Karpas-422 (cell line): ENCODE measurements at regions not wholly inside any gene's neighbourhood (a gene's known extent, or its start where the extent isn't known, plus 50 kb on each side); places are given as distances from the start of the nearest gene placed in this dataset.
A peak's percentile ranks its signal among the peaks of the same experiment; 100 is the strongest.
"Not testable (repeated sequence)": the region's sequence is repeated elsewhere in the genome, so short reads cannot be mapped to it uniquely, and the experiment has no call there.

ENCODE experiments used
- DNase-seq: peaks from one replicate; pipeline ENCODE4 v3.0.0-alpha.2; 2015
- H2AFZ ChIP-seq: fragments of 200-600 bp; sonication (generic); 2 replicates; pipeline ENCODE4 v1.6.1; 2014; ENCODE audit warnings: antibody characterized with exemption, low read length, mixed read lengths
- H3K27ac ChIP-seq: fragments of 200-600 bp; sonication (generic); 2 replicates; pipeline ENCODE4 v1.5.1; 2014; ENCODE audit warnings: mild to moderate bottlenecking, low read length, moderate library complexity
- H3K27me3 ChIP-seq: fragments of 200-600 bp; sonication (generic); 2 replicates; pipeline ENCODE4 v1.6.1; 2014; ENCODE audit warnings: low read length, mixed read lengths
- H3K36me3 ChIP-seq: fragments of 200-600 bp; sonication (generic); 2 replicates; pipeline ENCODE4 v1.6.1; 2014; ENCODE audit warnings: low read length, mixed read lengths; ENCODE audit not compliant: insufficient read depth
- H3K4me1 ChIP-seq: fragments of 200-600 bp; sonication (generic); 2 replicates; pipeline ENCODE4 v1.6.1; 2014; ENCODE audit warnings: mild to moderate bottlenecking, low read length, mixed read lengths
- H3K4me2 ChIP-seq: fragments of 200-600 bp; sonication (generic); 2 replicates; pipeline ENCODE4 v1.6.1; 2014; ENCODE audit warnings: low read length, low read depth, mild to moderate bottlenecking; ENCODE audit not compliant: poor library complexity, severe bottlenecking
- H3K4me3 ChIP-seq: fragments of 200-600 bp; sonication (generic); 2 replicates; pipeline ENCODE4 v1.5.1; 2014; ENCODE audit warnings: mild to moderate bottlenecking, antibody characterized with exemption, low read length, mixed read lengths
- H3K79me2 ChIP-seq: fragments of 200-600 bp; sonication (generic); 2 replicates; pipeline ENCODE4 v1.6.1; 2014; ENCODE audit warnings: mild to moderate bottlenecking, low read length, mixed read lengths
- H3K9ac ChIP-seq: fragments of 200-600 bp; sonication (generic); 2 replicates; pipeline ENCODE4 v1.6.0; 2014; ENCODE audit warnings: low read length
- H3K9me2 ChIP-seq: fragments of 200-600 bp; sonication (generic), shearing (Covaris generic); replicated peaks from 2 replicates; pipeline ENCODE4 v1.6.0; 2014; ENCODE audit warnings: mild to moderate bottlenecking, low read length, moderate library complexity; ENCODE audit not compliant: insufficient read depth
- H3K9me3 ChIP-seq: fragments of 300-700, 200-600 bp; sonication (generic); 2 replicates; pipeline ENCODE4 v1.6.1; 2014; ENCODE audit warnings: low read length, mixed read lengths
- H4K20me1 ChIP-seq: fragments of 200-600 bp; sonication (generic); 2 replicates; pipeline ENCODE4 v1.6.1; 2014; ENCODE audit warnings: mild to moderate bottlenecking, antibody characterized with exemption, low read length, low read depth; ENCODE audit not compliant: insufficient read depth

DNA sequence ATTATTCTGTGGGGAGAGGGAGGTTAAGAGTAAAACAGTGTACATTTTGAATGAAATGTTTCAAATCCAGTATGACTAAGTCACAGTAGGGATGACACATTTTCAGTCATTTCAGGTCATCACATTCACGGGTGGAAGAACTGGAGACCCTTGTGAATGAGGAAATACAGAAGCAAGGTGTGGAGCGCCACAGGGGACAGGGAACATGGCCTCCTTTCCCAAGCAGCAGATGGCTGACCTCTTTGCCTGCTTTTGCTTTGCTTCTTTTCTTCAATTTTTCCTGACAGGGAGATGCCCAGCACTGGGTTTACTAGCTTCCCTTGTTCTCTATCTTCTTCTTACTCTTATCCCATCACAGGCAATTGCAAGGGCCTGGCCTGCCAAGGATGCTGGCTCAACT is 278.9 kb upstream of the DLGAP1 start:
- H2AFZ ChIP-seq: no peak overlapping the region
- no peaks in the 10 kb centered on the region for H3K27me3 ChIP-seq
- H3K27ac ChIP-seq: no peak overlapping the region
- H3K9ac ChIP-seq: no peak overlapping the region
- no peak for DNase-seq
- H3K9me2 ChIP-seq: no peaks in the 10 kb centered on the region
- H3K4me3 ChIP-seq: no peak overlapping the region
- H3K79me2 ChIP-seq: no peaks in the 10 kb centered on the region
- H3K4me2 ChIP-seq: no peak overlapping the region
- no peaks in the 10 kb centered on the region for H3K9me3 ChIP-seq
- H3K4me1 ChIP-seq: peaks cover 12% of the 10 kb centered on the region
- H3K36me3 ChIP-seq: no peaks in the 10 kb centered on the region
- H4K20me1 ChIP-seq: no peaks in the 10 kb centered on the region

DNA sequence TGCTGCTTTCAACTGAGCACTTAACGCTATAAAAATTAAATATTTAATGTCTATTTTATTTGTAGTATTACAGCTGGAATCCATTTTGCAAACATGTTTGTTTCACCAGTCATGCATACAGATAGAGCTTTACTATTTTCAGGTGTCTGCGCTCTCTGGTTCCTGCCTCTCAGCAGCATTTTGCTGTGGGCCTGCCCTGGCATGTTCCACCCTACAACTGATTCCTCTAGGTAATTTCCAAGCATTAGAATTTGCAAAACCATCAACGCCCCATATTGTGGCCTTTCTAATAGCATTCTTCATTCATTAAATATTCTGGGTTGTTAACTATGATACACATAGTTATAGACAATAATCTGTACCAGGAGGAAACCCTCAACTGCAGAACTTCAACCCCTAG is 266.4 kb upstream of the DLGAP1 start:
- Histone ChIP-seq H3K27me3 (0 out of 2 replicates have a peak, but pooled peaks cover 1% of the 10 kb centered on the region), H3K4me1 (no peaks in the 10 kb centered on the region), H3K4me2 (no peak overlapping the region), H3K4me3 (no peak overlapping the region), H3K79me2 (no peaks in the 10 kb centered on the region), H4K20me1 (no peaks in the 10 kb centered on the region), H3K9me2 (no peaks in the 10 kb centered on the region), H3K9me3 (no peaks in the 10 kb centered on the region), H3K27ac (no peak overlapping the region), H2AFZ (no peak overlapping the region), H3K9ac (no peak overlapping the region), H3K36me3 (no peaks in the 10 kb centered on the region)
- peak; percentile 23 for DNase-seq

DNA sequence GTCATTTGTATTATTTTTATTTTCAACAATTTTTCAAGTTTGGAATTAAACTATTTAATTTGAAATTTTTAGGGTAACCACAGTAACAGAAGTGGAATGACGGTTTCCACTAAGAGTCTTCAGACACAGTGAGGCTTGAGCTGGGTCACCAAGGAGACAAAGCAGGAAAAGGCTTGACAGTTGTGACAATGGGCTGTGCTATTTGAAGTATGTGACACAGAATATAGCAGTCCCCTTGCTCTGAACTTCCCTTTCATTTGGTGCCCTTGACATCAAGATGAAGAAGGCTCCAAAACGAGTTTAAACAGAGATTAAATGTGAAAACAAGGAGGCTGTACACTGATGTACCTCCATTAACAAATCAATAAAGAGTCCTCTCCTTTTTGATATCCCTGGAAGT is 265.4 kb upstream of the DLGAP1 start:
- Histone ChIP-seq H3K9me3 (no peaks in the 10 kb centered on the region), H3K36me3 (no peaks in the 10 kb centered on the region), H3K9ac (no peak overlapping the region), H3K9me2 (no peaks in the 10 kb centered on the region), H3K4me2 (no peak overlapping the region), H4K20me1 (no peaks in the 10 kb centered on the region), H3K4me3 (no peak overlapping the region), H3K27ac (no peak overlapping the region), H3K4me1 (no peaks in the 10 kb centered on the region), H3K79me2 (no peaks in the 10 kb centered on the region), H2AFZ (no peak overlapping the region), H3K27me3 (0 out of 2 replicates have a peak, but pooled peaks cover 2% of the 10 kb centered on the region)
- peak; percentile 42 for DNase-seq

DNA sequence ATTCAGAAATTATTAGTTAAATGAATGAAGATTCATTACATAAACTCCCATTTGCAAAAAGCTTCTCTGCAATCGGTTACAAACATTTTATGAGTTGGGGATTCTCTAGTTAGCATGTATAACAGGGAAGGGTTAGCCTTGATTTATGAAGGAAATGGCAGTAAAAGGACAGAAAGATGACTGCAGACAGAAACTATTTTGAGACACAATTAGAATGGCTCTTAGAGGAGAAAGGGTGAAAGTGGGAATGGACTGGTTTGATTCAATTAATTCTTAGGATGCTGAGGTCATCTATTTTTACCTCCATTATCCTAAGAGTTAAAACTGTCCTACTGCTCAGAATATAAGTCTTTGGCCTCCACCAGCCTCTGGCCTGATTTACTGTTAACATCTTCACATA is 250.8 kb upstream of the DLGAP1 start:
- H3K4me1 ChIP-seq: no peaks in the 10 kb centered on the region
- H3K27me3 ChIP-seq: no peaks in the 10 kb centered on the region
- H3K9me2 ChIP-seq: no peaks in the 10 kb centered on the region
- no peak for DNase-seq
- H3K79me2 ChIP-seq: no peaks in the 10 kb centered on the region
- H2AFZ ChIP-seq: no peak overlapping the region
- H3K36me3 ChIP-seq: no peaks in the 10 kb centered on the region
- H3K27ac ChIP-seq: no peak overlapping the region
- H3K9me3 ChIP-seq: no peaks in the 10 kb centered on the region
- no peak overlapping the region for H3K4me3 ChIP-seq
- H3K4me2 ChIP-seq: no peak overlapping the region
- no peak overlapping the region for H3K9ac ChIP-seq
- no peaks in the 10 kb centered on the region for H4K20me1 ChIP-seq

DNA sequence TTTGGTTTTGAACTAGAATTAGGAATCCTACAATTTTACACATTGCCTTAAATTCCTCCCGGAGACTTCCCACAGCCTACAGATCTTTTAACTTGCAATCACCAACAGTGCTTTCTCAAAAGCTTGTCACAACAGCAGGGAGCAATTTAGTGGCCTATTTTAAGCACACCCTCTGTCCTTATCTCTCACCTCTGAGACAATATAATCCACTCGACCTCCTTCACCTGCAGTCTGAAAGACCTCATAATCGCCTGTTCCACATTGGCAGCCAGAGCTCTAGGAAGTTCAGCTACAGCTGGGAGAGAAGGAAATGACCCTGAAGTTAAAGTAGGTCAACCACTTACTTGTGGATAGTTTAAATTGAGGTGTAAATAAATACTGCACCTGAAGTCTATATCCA is 249.7 kb upstream of the DLGAP1 start:
- Histone ChIP-seq H2AFZ (no peak overlapping the region), H3K79me2 (no peaks in the 10 kb centered on the region), H3K4me3 (no peak overlapping the region), H3K9me3 (no peaks in the 10 kb centered on the region), H3K27ac (no peak overlapping the region), H4K20me1 (no peaks in the 10 kb centered on the region), H3K27me3 (no peaks in the 10 kb centered on the region), H3K36me3 (no peaks in the 10 kb centered on the region), H3K9ac (no peak overlapping the region), H3K4me1 (no peaks in the 10 kb centered on the region), H3K4me2 (no peak overlapping the region), H3K9me2 (no peaks in the 10 kb centered on the region)
- DNase-seq: no peak

DNA sequence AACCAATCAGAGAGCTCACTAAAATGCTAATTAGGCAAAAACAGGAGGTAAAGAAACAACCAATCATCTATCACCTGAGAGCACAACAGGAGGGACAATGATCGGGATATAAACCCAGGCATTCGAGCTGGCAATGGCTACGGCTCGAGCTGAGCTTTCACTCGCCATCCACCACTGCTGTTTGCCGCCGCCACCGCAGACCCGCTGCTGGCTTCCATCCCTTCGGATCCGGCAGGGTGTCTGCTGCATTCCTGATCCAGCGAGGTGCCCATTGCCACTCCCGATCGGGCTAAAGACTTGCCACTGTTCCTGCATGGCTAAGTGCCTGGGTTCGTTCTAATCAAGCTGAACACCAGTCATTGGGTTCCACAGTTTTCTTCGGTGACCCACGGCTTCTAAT is 236.7 kb upstream of the DLGAP1 start:
- no peaks in the 10 kb centered on the region for H3K9me3 ChIP-seq
- H3K9ac ChIP-seq: no peak overlapping the region
- no peaks in the 10 kb centered on the region for H3K27me3 ChIP-seq
- H3K4me1 ChIP-seq: no peaks in the 10 kb centered on the region
- no peak overlapping the region for H3K4me3 ChIP-seq
- H3K9me2 ChIP-seq: no peaks in the 10 kb centered on the region
- no peak overlapping the region for H3K4me2 ChIP-seq
- no peaks in the 10 kb centered on the region for H4K20me1 ChIP-seq
- no peak for DNase-seq
- no peaks in the 10 kb centered on the region for H3K36me3 ChIP-seq
- H3K79me2 ChIP-seq: no peaks in the 10 kb centered on the region
- H3K27ac ChIP-seq: no peak overlapping the region
- H2AFZ ChIP-seq: no peak overlapping the region

DNA sequence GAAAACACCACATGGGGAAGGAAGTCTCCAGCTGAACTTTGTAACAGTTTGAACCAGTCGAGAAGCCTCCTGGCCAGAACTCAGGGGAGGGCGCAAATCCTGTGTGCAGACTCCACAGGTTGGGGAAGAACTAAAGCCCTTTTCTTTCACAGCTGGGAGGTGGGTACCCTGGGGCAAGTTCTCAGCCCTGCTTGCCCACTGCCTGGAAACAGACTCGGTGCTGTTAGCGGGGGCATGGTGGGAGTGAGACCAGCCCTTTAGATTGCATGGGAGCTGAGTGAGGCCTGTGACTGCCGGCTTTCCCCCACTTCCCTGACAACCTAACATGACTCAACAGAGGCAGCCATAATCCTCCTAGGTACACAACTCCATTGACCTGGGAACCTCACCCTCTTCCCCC is 223.6 kb upstream of the DLGAP1 start:
- H2AFZ ChIP-seq, DNase-seq, H3K79me2 ChIP-seq, H3K4me1 ChIP-seq, H3K9ac ChIP-seq, H3K9me3 ChIP-seq, H4K20me1 ChIP-seq, H3K4me2 ChIP-seq, H3K27me3 ChIP-seq, H3K4me3 ChIP-seq, H3K9me2 ChIP-seq, H3K36me3 ChIP-seq, H3K27ac ChIP-seq: not testable (repeated sequence)

DNA sequence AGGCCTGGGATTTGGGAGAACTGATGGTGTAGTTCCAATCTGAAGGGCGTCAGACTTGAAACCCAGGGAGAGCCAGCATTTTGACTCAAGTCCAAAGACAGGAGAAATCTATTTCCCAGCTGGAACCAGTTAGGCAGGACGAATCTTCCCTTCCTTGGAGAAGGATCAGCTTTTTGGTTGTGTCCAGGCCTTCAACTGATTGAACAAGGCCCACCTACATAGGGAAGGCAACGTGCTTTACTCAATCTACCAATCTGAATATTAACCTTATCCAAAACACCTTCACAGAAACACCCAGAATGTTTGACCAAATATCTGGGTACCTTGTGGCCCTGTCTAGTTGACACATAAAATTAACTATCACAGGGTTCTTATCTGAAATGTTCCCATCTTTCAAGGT is 221.9 kb upstream of the DLGAP1 start:
- H3K27ac ChIP-seq: no peak overlapping the region
- H3K9me2 ChIP-seq: no peaks in the 10 kb centered on the region
- H4K20me1 ChIP-seq: no peaks in the 10 kb centered on the region
- no peak overlapping the region for H2AFZ ChIP-seq
- H3K4me2 ChIP-seq: no peak overlapping the region
- no peaks in the 10 kb centered on the region; the same call in 1 of the 2 replicates for H3K36me3 ChIP-seq
- DNase-seq: no peak
- H3K4me1 ChIP-seq: peaks cover 7% of the 10 kb centered on the region
- no peak overlapping the region for H3K9ac ChIP-seq
- H3K9me3 ChIP-seq: no peaks in the 10 kb centered on the region
- no peaks in the 10 kb centered on the region for H3K79me2 ChIP-seq
- H3K4me3 ChIP-seq: no peak overlapping the region
- no peaks in the 10 kb centered on the region for H3K27me3 ChIP-seq

DNA sequence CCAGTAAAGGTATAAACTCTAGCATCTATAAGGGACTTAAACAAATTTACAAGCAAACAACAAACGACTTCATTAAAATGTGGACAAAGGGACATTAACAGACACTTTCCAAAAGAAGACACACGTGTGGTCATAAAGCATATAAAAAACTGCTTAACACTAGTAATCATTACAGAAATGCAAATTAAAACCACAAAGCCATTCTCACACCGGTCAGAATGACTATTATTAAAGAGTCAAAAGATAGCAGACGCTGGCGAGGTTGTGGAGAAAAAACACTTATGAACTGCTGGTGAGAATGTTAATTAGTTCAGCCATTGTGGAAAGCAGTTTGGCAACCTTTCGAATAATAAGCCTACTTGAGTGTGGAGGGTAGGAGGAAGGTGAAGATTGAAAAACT is 217.1 kb upstream of the DLGAP1 start:
- no peak overlapping the region for H3K9ac ChIP-seq
- no peaks in the 10 kb centered on the region for H3K36me3 ChIP-seq
- H3K4me3 ChIP-seq: no peak overlapping the region
- H3K9me2 ChIP-seq: no peaks in the 10 kb centered on the region
- peaks cover 17% of the 10 kb centered on the region for H3K9me3 ChIP-seq
- H2AFZ ChIP-seq: no peak overlapping the region
- H3K27me3 ChIP-seq: no peaks in the 10 kb centered on the region; the same call in 1 of the 2 replicates
- no peaks in the 10 kb centered on the region for H4K20me1 ChIP-seq
- H3K4me1 ChIP-seq: peaks cover 13% of the 10 kb centered on the region
- peak; percentile 53 for DNase-seq
- no peaks in the 10 kb centered on the region for H3K79me2 ChIP-seq
- H3K4me2 ChIP-seq: peak overlapping the region; percentile 38
- H3K27ac ChIP-seq: no peak overlapping the region
